ENCODE measurements at regions not wholly inside any gene's neighbourhood (a gene's known extent, or its start where the extent isn't known, plus 50 kb on each side); places are given as distances from the start of the nearest gene placed in this dataset.
A peak's percentile ranks its signal among the peaks of the same experiment; 100 is the strongest.

GRCh38 chr21:43273016-43273707, 104.4 kb downstream of the CRYAA start:
- H3K4me3 ChIP-seq (ENCODE audit: low read depth, low read length): no peak overlapping the region
- TF ChIP-seq CTCF (conservative IDR thresholded peaks at IDR 0.05; ENCODE audit: low read depth, low read length): no peak
- DNase-seq (ENCODE audit: low read depth): no peak

- no peak for DNase-seq (ENCODE audit: low read depth)
Observed at GRCh38 chr21:43272591-43272990, 103.8 kb downstream of the CRYAA start.

GRCh38 chr21:43271452-43272020, 102.7 kb downstream of the CRYAA start:
- TF ChIP-seq CTCF (conservative IDR thresholded peaks at IDR 0.05; ENCODE audit: low read depth, low read length): no peak
- DNase-seq (ENCODE audit: low read depth): no peak
- no peak overlapping the region for H3K4me3 ChIP-seq (ENCODE audit: low read depth, low read length)

More at GRCh38 chr21:43272591-43272990, 103.8 kb downstream of the CRYAA start:
- TF ChIP-seq CTCF (conservative IDR thresholded peaks at IDR 0.05; ENCODE audit: low read depth, low read length): no peak
- no peak overlapping the region for H3K4me3 ChIP-seq (ENCODE audit: low read depth, low read length)

- no peak for TF ChIP-seq CTCF (conservative IDR thresholded peaks at IDR 0.05; ENCODE audit: low read depth, low read length)
- no peak for DNase-seq (ENCODE audit: low read depth)
- no peak overlapping the region for H3K4me3 ChIP-seq (ENCODE audit: low read depth, low read length)
Observed at GRCh38 chr21:43270800-43271301, 102.0 kb downstream of the CRYAA start.

- no peak overlapping the region for H3K4me3 ChIP-seq (ENCODE audit: low read depth, low read length)
- no peak for DNase-seq (ENCODE audit: low read depth)
- no peak for TF ChIP-seq CTCF (conservative IDR thresholded peaks at IDR 0.05; ENCODE audit: low read depth, low read length)
Observed at GRCh38 chr21:43269957-43270705, 101.3 kb downstream of the CRYAA start.

GRCh38 chr21:43269440-43269839, 100.6 kb downstream of the CRYAA start:
- H3K4me3 ChIP-seq (ENCODE audit: low read depth, low read length): no peak overlapping the region
- no peak for DNase-seq (ENCODE audit: low read depth)
- TF ChIP-seq CTCF (conservative IDR thresholded peaks at IDR 0.05; ENCODE audit: low read depth, low read length): peak; percentile 38

Data from choroid plexus epithelial cell (primary cell).